Stimulated activated CD4-positive, alpha-beta T cell treated with anti-CD3 and anti-CD28 coated beads, Interleukin-15, amount 100 ng/mL, for 24 hours (primary cell): ENCODE measurements at regions not wholly inside any gene's neighbourhood (a gene's known extent, or its start where the extent isn't known, plus 50 kb on each side); places are given as distances from the start of the nearest gene placed in this dataset.
A peak's percentile ranks its signal among the peaks of the same experiment; 100 is the strongest.

Experiments
- DNase-seq: peaks from one replicate; pipeline ENCODE4 v3.0.0-alpha.2; 2020

GRCh38 chr16:85312642-85313525 is 200.6 kb upstream of the CIBAR2 start:
- DNase-seq = no peak

- DNase-seq = no peak
Observed at GRCh38 chr16:85313526-85314301, 201.4 kb upstream of the CIBAR2 start.

- DNase-seq = no peak
Observed at GRCh38 chr16:85314512-85314971, 202.3 kb upstream of the CIBAR2 start.

GRCh38 chr16:85315866-85316265 is 203.6 kb upstream of the CIBAR2 start:
- DNase-seq = no peak

- peak; percentile 74 for DNase-seq
Observed at GRCh38 chr16:85316321-85316919, 204.1 kb upstream of the CIBAR2 start.

- no peak for DNase-seq
Observed at GRCh38 chr16:85316944-85317343, 204.7 kb upstream of the CIBAR2 start.

GRCh38 chr16:85317704-85318103 is 205.4 kb upstream of the CIBAR2 start:
- DNase-seq = no peak

- DNase-seq = no peak
Observed at GRCh38 chr16:85319208-85319983, 207.1 kb upstream of the CIBAR2 start.

GRCh38 chr16:85319984-85320440 is 207.7 kb upstream of the CIBAR2 start:
- DNase-seq = no peak

- DNase-seq = no peak
Observed at GRCh38 chr16:85320677-85321385, 208.6 kb upstream of the CIBAR2 start.

- no peak for DNase-seq
Observed at GRCh38 chr16:85321509-85322271, 209.4 kb upstream of the CIBAR2 start.

- no peak for DNase-seq
Observed at GRCh38 chr16:85323230-85323960, 211.1 kb upstream of the CIBAR2 start.

- no peak for DNase-seq
Observed at GRCh38 chr16:85323961-85324253, 211.6 kb upstream of the CIBAR2 start.

GRCh38 chr16:85324488-85324887 is 212.2 kb upstream of the CIBAR2 start:
- no peak for DNase-seq

- no peak for DNase-seq
Observed at GRCh38 chr16:85326113-85326793, 214.0 kb upstream of the CIBAR2 start.

- no peak for DNase-seq
Observed at GRCh38 chr16:85326794-85327181, 214.5 kb upstream of the CIBAR2 start.

GRCh38 chr16:85327731-85328675 is 215.7 kb upstream of the CIBAR2 start:
- no peak for DNase-seq

GRCh38 chr16:85328676-85329058 is 216.4 kb upstream of the CIBAR2 start:
- DNase-seq = no peak
